NOMO-1 (cell line): ENCODE measurements at regions not wholly inside any gene's neighbourhood (a gene's known extent, or its start where the extent isn't known, plus 50 kb on each side); places are given as distances from the start of the nearest gene placed in this dataset.
A peak's percentile ranks its signal among the peaks of the same experiment; 100 is the strongest.

Source experiments
- DNase-seq, 2 experiments: peaks; one replicate each; lab custom pipeline; 2025; ENCODE audit not compliant: unreplicated experiment in 2 of 2; lab: John Stamatoyannopoulos, UW

- DNase-seq: peak; percentile 28 to 77
These were observed 104.7 kb upstream of the CARD18 start for GRCh38 chr11:105244160-105244825.

- no peak for DNase-seq
These were observed 101.6 kb upstream of the CARD18 start for GRCh38 chr11:105241136-105241535.

GRCh38 chr11:105236664-105237063 lies 97.1 kb upstream of the CARD18 start:
- no peak for DNase-seq

GRCh38 chr11:105233285-105233684 lies 93.7 kb upstream of the CARD18 start:
- DNase-seq: no peak

- no peak for DNase-seq
These were observed 92.5 kb upstream of the CARD18 start for GRCh38 chr11:105232021-105232420.

GRCh38 chr11:105230586-105230985 lies 91.0 kb upstream of the CARD18 start:
- DNase-seq: peak in 1 of 2 experiments; percentile 13

GRCh38 chr11:105229761-105230160 lies 90.2 kb upstream of the CARD18 start:
- DNase-seq: peak; percentile 12 to 39

GRCh38 chr11:105229257-105229656 lies 89.7 kb upstream of the CARD18 start:
- DNase-seq: no peak

GRCh38 chr11:105227363-105227762 lies 87.8 kb upstream of the CARD18 start:
- DNase-seq: peak in 1 of 2 experiments; percentile 6

GRCh38 chr11:105226766-105227165 lies 87.2 kb upstream of the CARD18 start:
- no peak for DNase-seq

GRCh38 chr11:105226091-105226490 lies 86.5 kb upstream of the CARD18 start:
- no peak for DNase-seq

GRCh38 chr11:105224482-105225253 lies 85.1 kb upstream of the CARD18 start:
- no peak for DNase-seq

GRCh38 chr11:105220121-105220520 lies 80.6 kb upstream of the CARD18 start:
- peak; percentile 66 to 87 for DNase-seq

GRCh38 chr11:105219670-105220069 lies 80.1 kb upstream of the CARD18 start:
- no peak for DNase-seq

- DNase-seq: no peak
These were observed 79.7 kb upstream of the CARD18 start for GRCh38 chr11:105219269-105219668.

GRCh38 chr11:105215528-105215927 lies 76.0 kb upstream of the CARD18 start:
- no peak for DNase-seq

- DNase-seq: no peak
These were observed 72.4 kb upstream of the CARD18 start for GRCh38 chr11:105211806-105212554.

- peak in 1 of 2 experiments; percentile 51 for DNase-seq
These were observed 68.5 kb upstream of the CARD18 start for GRCh38 chr11:105208019-105208418.

GRCh38 chr11:105206633-105207032 lies 67.1 kb upstream of the CARD18 start:
- no peak for DNase-seq

GRCh38 chr11:105204636-105205035 lies 65.1 kb upstream of the CARD18 start:
- DNase-seq: peak; percentile 6 to 62

- no peak for DNase-seq
These were observed 64.1 kb upstream of the CARD18 start for GRCh38 chr11:105203569-105204240.
